GM18870 (cell line): ENCODE measurements at regions not wholly inside any gene's neighbourhood (a gene's known extent, or its start where the extent isn't known, plus 50 kb on each side); places are given as distances from the start of the nearest gene placed in this dataset.
"Not testable (repeated sequence)": the region's sequence is repeated elsewhere in the genome, so short reads cannot be mapped to it uniquely, and the experiment has no call there.

Source experiments
- ATAC-seq: cut with Tn5 transposase; IDR thresholded peaks from one replicate; pipeline ENCODE4 v1.9.1; 2021; ENCODE audit warnings: moderate library complexity; ENCODE audit not compliant: unreplicated experiment

DNA sequence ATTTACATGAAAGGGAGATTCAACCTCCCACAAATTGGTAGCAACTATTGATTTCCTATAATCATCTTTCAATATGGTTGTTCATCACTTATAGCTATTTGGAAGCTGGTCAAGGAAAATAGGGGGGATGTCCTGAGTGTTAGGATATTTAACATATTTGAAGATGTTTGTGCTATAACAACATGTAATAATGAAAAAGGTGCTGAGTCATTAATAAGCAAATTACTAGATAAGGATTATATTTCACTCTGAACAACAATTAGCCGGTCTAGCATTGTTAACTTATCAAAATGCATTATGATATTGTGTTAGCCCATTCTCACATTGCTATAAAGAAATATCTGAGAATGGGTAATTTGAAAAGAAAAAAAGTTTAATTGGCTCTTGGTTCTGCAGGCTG lies 225.8 kb upstream of the ARPP21 start:
- ATAC-seq, result no peak

DNA sequence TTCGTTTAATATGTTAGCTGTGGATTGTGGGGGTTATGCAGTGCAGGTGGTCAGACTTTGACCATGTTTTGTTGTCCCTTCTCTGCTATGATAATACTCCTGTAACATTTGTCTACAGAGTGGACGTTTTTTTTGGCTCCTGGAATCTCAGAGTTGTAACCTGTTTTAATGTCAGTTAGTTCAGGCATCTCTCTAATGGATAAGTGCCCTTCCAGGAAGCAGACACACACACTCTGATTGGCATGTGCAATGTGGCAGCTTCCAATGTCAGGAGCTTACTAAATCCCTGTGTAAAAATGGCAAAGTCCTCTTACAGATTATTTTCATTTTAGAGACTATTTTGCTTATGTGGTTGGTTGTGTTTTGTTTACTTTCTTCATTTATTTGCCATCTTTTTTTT lies 222.2 kb upstream of the ARPP21 start:
- ATAC-seq, result no peak

GRCh38 chr3:35422101-35422500 lies 217.2 kb upstream of the ARPP21 start:
- ATAC-seq, result no peak

- ATAC-seq, result no peak
Observed at GRCh38 chr3:35422836-35423601, 216.3 kb upstream of the ARPP21 start.

DNA sequence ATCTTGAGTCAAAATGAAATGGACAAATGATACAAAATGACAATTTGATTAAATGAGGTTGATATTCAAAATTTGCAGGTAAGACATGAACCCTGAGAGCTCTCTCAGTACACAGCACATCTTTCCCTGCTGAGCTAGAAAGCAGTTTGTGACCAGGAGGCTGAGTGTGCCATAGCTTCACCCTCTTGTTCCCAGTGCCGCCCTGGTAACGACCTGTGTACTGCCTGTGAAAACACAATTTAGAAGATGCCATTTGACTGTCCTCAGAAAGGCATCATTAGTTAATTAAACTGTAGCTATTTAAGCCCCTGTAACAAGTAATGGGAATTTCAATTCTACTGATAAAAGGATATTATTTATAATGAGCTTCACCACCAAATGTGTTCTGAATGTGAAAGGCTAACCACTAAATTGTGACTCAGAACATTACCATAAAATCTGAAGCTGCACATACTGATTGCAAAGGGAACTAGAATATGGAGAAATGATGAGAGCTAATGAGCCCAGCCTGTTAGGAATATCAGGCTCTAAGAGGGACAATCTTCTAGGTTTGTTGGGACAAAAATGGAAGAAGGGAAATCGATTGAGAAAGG lies 212.9 kb upstream of the ARPP21 start:
- ATAC-seq, result no peak

DNA sequence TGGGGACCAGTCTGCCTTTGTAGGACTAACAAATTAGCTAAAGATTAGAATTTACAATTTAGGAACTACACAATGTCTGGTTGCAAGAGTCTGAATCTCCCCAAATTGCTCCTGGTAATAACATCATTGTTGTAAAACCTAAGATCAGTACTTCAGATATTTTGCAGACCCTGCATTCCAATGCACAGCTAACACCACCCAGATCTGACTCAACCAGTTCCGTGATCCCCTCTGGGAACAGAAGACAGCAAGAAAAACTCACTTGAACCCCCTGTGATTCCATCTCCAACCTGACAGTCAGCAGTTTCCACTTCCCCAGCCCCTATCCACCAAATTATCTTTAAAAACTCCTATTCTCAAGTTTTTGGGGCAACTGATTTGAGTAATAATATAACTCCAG lies 201.9 kb upstream of the ARPP21 start:
- no peak for ATAC-seq

DNA sequence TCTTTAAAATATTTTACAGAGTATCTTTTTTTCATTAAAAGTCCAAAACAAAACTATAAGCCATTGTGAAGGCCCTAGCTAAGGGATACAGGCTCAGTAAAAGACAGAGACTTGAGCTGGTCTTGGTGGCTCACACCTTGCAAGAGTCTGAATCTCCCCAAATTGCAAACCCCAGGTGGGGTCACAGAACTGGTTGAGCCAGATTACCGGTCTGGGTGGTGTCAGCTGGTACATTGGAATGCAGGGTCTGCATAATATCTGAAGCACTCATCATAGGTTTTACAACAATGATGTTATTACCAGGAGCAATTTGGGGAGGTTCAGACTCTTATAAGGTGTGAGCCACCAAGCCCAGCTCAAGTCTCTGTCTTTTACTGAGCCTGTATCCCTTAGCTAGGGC lies 201.2 kb upstream of the ARPP21 start:
- no peak for ATAC-seq

GRCh38 chr3:35439663-35440062 lies 199.7 kb upstream of the ARPP21 start:
- ATAC-seq, result no peak

GRCh38 chr3:35440826-35441225 lies 198.5 kb upstream of the ARPP21 start:
- ATAC-seq, result no peak

DNA sequence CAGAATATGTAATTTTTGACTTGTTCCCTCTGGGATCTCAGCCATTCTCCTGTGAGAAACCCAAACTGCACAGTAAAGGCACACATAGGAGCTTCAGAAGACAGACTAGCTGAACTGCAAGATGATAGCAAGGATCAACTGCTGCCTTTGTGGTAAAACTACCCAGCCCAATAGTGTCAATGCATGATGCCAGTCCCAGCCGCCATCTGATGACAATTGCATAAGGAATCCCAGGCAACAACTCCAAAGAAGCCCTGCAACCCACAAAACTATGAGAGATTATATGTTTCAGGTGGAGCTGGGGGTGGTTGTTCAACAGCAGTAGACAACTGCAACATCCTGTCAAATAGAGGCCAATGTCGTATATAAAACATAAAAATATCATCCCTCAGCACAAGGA lies 192.4 kb upstream of the ARPP21 start:
- ATAC-seq, result no peak

DNA sequence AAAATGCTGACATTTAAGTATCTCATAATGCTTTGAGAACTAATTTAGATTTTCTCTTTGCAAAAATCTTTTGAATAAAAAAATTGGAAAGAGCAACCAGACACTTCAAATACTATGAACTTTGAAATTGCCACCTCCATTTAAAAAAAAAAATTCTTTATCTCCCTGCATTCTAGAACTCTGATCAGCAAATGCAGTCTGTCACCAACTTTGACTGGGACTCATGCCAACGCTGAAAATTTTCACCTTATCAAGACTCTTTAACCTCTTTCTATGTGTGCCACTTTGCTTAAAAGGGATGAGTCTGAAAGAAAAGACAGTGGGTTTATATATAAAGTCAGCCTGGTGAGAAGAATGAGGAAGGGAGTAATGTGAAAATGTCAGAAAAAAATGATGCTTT lies 191.2 kb upstream of the ARPP21 start:
- ATAC-seq, result no peak

DNA sequence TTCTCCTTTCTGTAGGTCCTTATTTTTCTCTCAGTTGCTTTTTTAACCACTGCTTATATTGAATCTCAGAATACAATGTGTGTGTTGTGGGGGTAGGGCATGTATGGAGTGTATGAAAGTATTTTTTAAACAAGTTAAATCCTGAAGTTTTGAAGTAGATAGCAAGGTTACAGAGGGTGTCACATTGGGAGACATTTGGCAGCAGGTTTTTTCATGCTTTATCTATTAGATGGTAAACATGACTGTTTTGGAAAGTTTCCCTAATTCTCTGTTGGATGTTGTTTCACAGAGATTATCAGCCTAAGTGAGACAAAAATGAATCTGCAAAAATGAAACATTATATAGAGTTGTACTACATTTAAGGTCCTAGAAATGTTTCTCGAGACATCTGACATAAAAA lies 190.6 kb upstream of the ARPP21 start:
- no peak for ATAC-seq

DNA sequence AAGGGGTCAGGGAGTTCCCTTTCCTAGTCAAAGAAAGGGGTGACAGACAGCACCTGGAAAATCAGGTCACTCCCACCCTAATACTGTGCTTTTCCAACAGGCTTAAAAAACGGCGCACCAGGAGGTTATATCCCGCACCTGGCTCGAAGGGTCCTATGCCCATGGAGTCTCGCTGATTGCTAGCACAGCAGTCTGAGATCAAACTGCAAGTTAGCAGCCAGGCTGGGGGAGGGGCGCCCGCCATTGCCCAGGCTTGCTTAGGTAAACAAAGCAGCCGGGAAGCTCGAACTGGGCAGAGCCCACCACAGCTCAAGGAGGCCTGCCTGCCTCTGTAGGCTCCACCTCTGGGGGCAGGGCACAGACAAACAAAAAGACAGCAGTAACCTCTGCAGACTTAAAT lies 184.5 kb upstream of the ARPP21 start:
- not testable (repeated sequence) for ATAC-seq

GRCh38 chr3:35473956-35474355 lies 165.4 kb upstream of the ARPP21 start:
- no peak for ATAC-seq

DNA sequence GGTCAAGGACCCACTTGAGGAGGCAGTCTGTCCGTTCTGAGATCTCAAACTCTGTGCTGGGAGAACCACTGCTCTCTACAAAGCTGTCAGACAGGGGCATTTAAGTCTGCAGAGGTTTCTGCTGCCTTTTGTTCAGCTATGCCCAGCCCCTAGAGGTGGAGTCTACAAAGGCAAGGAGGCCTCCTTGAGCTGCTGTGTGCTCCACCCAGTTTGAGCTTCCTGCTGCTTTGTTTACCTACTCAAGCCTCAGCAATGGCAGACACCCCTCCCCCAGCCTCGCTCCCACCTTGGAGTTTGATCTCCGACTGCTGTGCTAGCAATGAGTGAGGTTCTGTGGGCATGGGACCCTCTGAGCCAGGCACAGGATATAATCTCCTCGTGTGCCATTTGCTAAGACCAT lies 156.8 kb upstream of the ARPP21 start:
- not testable (repeated sequence) for ATAC-seq

GRCh38 chr3:35483131-35483530 lies 156.2 kb upstream of the ARPP21 start:
- ATAC-seq, result no peak

GRCh38 chr3:35484929-35485530 lies 154.3 kb upstream of the ARPP21 start:
- ATAC-seq, result no peak

- ATAC-seq, result no peak
Observed at GRCh38 chr3:35486295-35486694, 153.0 kb upstream of the ARPP21 start.

DNA sequence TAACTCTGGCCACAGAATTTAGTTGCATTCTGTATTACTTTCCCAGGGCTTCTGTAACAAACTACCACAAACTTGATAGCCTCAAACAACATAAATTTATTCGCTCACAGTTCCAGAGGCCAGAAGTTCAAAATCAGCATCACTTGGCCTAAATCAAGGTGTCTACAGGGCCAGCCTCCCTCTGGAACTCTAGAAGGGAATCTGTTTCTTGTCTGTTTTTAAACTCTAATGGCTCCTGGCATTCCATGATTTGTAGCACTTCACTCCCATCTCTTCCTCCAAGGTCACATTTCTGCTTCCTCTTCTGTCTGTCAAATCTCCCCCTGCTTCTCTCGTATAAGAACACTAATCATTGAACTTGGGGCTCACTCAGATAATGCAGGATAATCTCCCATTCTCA lies 151.9 kb upstream of the ARPP21 start:
- no peak for ATAC-seq

- no peak for ATAC-seq
Observed at GRCh38 chr3:35488526-35488925, 150.8 kb upstream of the ARPP21 start.

DNA sequence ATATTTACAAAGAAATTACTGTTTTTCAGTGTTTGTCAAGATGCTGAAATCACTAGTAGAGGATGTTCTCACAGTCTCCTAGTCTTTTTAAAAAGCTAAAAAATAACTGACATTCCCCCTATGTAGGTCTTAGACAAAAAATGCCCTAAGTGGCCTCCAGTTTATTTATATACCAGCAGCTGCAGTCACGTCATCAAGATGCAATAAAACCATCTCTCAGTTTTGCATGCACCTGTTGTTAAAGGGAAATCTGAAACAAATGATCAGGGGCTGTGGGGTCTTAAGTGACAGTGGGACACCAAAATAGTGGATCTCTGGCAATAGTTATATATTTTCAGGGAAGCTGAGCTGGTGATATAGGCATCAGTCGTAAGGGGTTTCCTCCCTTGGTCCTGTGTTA lies 146.5 kb upstream of the ARPP21 start:
- ATAC-seq, result no peak

DNA sequence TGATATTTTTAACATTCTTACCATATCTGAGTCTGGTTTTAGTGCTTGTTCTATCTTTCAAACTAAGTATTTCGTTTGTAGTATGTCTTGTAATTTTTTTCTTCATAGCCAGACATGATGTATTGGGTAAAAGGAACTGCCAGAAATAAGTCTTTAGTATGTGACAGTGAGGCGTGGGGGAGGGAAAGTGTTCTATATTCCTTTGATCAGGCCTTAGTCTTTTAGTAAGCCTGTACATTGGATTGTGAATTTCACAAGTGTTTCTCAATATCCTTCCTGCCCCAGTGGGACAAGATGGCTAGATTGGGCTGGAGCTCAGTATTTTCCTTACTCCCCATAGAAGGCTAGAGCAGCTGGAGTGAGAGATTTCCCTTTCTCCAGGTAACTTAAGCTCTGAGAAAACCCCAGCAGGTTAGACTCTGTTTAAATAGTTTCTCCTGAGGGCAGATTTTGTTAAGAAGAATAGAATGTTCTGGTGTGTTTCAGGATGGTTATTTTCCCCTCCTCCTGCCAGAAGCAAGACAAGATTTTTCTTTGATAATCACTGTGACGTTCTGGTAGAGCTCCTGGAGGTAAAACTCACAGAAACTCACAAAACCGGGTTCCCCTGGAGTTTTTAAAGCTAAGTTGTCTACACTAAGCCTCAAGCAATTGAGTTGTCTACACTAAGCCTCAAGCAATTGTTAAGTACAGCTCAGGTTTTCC lies 140.7 kb upstream of the ARPP21 start:
- ATAC-seq, result no peak
